Ishikawa (cell line): ENCODE measurements at regions not wholly inside any gene's neighbourhood (a gene's known extent, or its start where the extent isn't known, plus 50 kb on each side); places are given as distances from the start of the nearest gene placed in this dataset.

Experiments
- CEBPB ChIP-seq: IDR thresholded peaks from 2 replicates; pipeline ENCODE4 v1.6.1; 2012
- CREB1 ChIP-seq: IDR thresholded peaks from 2 replicates; pipeline ENCODE4 v1.6.1; 2012; ENCODE audit warnings: low read depth
- EGR1 ChIP-seq: IDR thresholded peaks from 2 replicates; pipeline ENCODE4 v1.6.1; 2012
- EP300 ChIP-seq: IDR thresholded peaks from 2 replicates; pipeline ENCODE4 v1.6.1; 2012; ENCODE audit warnings: borderline replicate concordance
- FOXM1 ChIP-seq: IDR thresholded peaks from 2 replicates; pipeline ENCODE4 v1.6.1; 2012; ENCODE audit warnings: low read depth, borderline replicate concordance
- NFIC ChIP-seq: IDR thresholded peaks from 2 replicates; pipeline ENCODE4 v1.6.1; 2012
- RAD21 ChIP-seq: IDR thresholded peaks from 2 replicates; pipeline ENCODE4 v1.6.1; 2012; ENCODE audit warnings: low read depth
- TAF1 ChIP-seq: IDR thresholded peaks from 2 replicates; pipeline ENCODE4 v1.6.1; 2012; ENCODE audit warnings: low read depth, mild to moderate bottlenecking
- TCF12 ChIP-seq: IDR thresholded peaks from 2 replicates; pipeline ENCODE4 v1.6.1; 2012; ENCODE audit warnings: low read depth
- TEAD4 ChIP-seq: IDR thresholded peaks from 2 replicates; pipeline ENCODE4 v1.6.1; 2012
- USF1 ChIP-seq: IDR thresholded peaks from 2 replicates; pipeline ENCODE4 v1.6.1; 2012
- YY1 ChIP-seq: IDR thresholded peaks from 2 replicates; pipeline ENCODE4 v1.6.1; 2012; ENCODE audit warnings: low read depth
- ZBTB7A ChIP-seq: IDR thresholded peaks from 2 replicates; pipeline ENCODE4 v1.6.1; 2012; ENCODE audit warnings: low read depth
- TF ChIP-seq, protein P1 (sequence below): IDR thresholded peaks from 2 replicates; pipeline ENCODE4 v1.6.1; 2012
- TF ChIP-seq, protein P2 (sequence below): IDR thresholded peaks from 2 replicates; pipeline ENCODE4 v1.6.1; 2012; ENCODE audit warnings: low read depth, mild to moderate bottlenecking

- TF ChIP-seq TAF1 (no peak), ZBTB7A (no peak), TEAD4 (no peak)
- TF ChIP-seq, protein P1, sequence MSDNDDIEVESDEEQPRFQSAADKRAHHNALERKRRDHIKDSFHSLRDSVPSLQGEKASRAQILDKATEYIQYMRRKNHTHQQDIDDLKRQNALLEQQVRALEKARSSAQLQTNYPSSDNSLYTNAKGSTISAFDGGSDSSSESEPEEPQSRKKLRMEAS: no peak
Measured at GRCh38 chr4:124037236-124037635, 640.6 kb downstream of the SPRY1 start.

GRCh38 chr4:124044330-124044729, 647.7 kb downstream of the SPRY1 start:
- TF ChIP-seq TCF12: no peak
- no peak for TF ChIP-seq EGR1
- TF ChIP-seq, protein P2, sequence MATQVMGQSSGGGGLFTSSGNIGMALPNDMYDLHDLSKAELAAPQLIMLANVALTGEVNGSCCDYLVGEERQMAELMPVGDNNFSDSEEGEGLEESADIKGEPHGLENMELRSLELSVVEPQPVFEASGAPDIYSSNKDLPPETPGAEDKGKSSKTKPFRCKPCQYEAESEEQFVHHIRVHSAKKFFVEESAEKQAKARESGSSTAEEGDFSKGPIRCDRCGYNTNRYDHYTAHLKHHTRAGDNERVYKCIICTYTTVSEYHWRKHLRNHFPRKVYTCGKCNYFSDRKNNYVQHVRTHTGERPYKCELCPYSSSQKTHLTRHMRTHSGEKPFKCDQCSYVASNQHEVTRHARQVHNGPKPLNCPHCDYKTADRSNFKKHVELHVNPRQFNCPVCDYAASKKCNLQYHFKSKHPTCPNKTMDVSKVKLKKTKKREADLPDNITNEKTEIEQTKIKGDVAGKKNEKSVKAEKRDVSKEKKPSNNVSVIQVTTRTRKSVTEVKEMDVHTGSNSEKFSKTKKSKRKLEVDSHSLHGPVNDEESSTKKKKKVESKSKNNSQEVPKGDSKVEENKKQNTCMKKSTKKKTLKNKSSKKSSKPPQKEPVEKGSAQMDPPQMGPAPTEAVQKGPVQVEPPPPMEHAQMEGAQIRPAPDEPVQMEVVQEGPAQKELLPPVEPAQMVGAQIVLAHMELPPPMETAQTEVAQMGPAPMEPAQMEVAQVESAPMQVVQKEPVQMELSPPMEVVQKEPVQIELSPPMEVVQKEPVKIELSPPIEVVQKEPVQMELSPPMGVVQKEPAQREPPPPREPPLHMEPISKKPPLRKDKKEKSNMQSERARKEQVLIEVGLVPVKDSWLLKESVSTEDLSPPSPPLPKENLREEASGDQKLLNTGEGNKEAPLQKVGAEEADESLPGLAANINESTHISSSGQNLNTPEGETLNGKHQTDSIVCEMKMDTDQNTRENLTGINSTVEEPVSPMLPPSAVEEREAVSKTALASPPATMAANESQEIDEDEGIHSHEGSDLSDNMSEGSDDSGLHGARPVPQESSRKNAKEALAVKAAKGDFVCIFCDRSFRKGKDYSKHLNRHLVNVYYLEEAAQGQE: no peak
- TF ChIP-seq RAD21: no peak
- no peak for TF ChIP-seq CREB1
- no peak for TF ChIP-seq TEAD4
- no peak for TF ChIP-seq ZBTB7A
- TF ChIP-seq CEBPB: no peak
- TF ChIP-seq NFIC: no peak
- no peak for TF ChIP-seq EP300
- no peak for TF ChIP-seq TAF1
- TF ChIP-seq USF1: no peak
- TF ChIP-seq, protein P1: no peak
- TF ChIP-seq FOXM1: no peak
- no peak for TF ChIP-seq YY1

- TF ChIP-seq CEBPB: no peak
- no peak for TF ChIP-seq TAF1
- no peak for TF ChIP-seq CREB1
- TF ChIP-seq NFIC: peak; percentile 34
- peak; percentile 53; the same call in 1 of the 2 replicates for TF ChIP-seq EP300
- peak; percentile 49 for TF ChIP-seq YY1
- no peak for TF ChIP-seq USF1
- peak; percentile 25 for TF ChIP-seq RAD21
- TF ChIP-seq TEAD4: peak; percentile 89
- TF ChIP-seq EGR1: no peak
- TF ChIP-seq, protein P1: no peak
- no peak for TF ChIP-seq ZBTB7A
- TF ChIP-seq, protein P2: no peak
- TF ChIP-seq FOXM1: no peak
- peak; percentile 42; the same call in 1 of the 2 replicates for TF ChIP-seq TCF12
Measured at GRCh38 chr4:124044867-124045266, 648.3 kb downstream of the SPRY1 start.

DNA sequence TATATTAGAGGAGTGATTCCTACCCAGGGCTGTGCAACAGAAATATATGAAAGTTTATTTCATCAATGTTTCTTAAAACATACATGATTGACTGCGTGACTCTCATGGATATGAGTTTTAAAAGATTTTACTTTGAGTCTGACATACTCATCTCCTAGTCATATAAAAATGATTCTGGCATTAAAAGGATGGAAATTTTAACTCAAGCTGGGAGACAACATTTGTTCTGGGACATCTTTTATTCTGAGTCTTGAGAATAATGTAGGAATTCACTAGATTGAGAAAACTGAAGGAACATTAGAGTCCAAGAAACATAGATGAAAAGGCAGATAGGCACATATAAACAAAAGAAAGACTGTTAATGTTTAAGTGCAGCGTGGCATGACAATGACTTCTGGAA, 649.6 kb downstream of the SPRY1 start:
- TF ChIP-seq, protein P2: no peak
- TF ChIP-seq TCF12 (no peak), CREB1 (no peak), YY1 (no peak), FOXM1 (no peak), NFIC (no peak), TEAD4 (no peak), ZBTB7A (no peak), CEBPB (no peak), RAD21 (no peak), EP300 (no peak), TAF1 (no peak)
- TF ChIP-seq, protein P1: no peak
